ENCODE measurements at regions not wholly inside any gene's neighbourhood (a gene's known extent, or its start where the extent isn't known, plus 50 kb on each side); places are given as distances from the start of the nearest gene placed in this dataset.
"Not testable (repeated sequence)": the region's sequence is repeated elsewhere in the genome, so short reads cannot be mapped to it uniquely, and the experiment has no call there.

DNA sequence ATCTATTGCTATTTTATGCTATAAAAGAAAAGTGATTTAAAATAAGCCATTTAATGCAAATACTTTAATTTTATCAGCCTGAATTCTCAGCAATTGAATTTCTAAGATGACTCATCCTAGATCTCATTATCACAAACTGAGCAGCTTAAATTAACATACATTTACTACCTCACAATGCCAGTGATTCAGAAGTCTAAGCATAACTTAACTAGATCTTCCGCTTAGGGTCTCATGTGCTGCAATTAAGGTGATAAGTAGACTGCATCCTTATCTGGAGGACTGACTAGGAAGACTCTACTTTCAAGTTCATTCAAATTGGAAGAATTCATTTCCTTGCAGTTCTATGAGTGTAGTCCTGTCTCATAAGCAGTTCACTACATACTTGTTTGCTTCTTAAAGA is 286.6 kb downstream of the COL11A1 start:
- H3K4me1 Mint-ChIP-seq = no peaks in the 10 kb centered on the region
- H3K27me3 Mint-ChIP-seq = no peaks in the 10 kb centered on the region
- no peak overlapping the region for H3K4me3 Mint-ChIP-seq
- no peak overlapping the region for H3K27ac Mint-ChIP-seq
- H3K36me3 Mint-ChIP-seq = peaks cover 3% of the 10 kb centered on the region
- H3K9me3 Mint-ChIP-seq = peaks cover 0 to 6% (median 4%) of the 10 kb centered on the region in 3 donors

DNA sequence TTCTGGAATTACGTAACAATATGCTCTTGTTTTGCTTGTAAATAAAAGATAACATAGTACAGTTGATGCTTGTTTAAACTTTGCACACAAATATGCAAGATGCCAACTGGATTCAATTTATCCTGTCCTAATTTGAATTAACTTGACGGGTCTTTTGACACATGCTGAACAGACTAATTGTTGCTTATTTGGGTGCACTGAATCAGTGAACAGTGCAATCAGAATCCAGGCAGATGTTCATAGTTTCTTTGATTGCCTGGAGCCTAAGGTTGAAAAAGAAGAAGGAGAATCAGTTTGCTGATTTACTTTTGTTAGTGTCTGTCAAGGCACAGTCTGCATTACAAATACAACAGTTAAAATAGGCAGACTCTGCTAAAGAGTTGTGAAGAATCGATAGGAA is 307.9 kb downstream of the COL11A1 start:
- Mint-ChIP-seq H3K4me1 (no peaks in the 10 kb centered on the region), H3K27ac (no peak overlapping the region), H3K4me3 (no peak overlapping the region), H3K36me3 (no peaks in the 10 kb centered on the region), H3K27me3 (no peaks in the 10 kb centered on the region), H3K9me3 (peaks cover 0 to 3% (median 2%) of the 10 kb centered on the region in 3 donors)

DNA sequence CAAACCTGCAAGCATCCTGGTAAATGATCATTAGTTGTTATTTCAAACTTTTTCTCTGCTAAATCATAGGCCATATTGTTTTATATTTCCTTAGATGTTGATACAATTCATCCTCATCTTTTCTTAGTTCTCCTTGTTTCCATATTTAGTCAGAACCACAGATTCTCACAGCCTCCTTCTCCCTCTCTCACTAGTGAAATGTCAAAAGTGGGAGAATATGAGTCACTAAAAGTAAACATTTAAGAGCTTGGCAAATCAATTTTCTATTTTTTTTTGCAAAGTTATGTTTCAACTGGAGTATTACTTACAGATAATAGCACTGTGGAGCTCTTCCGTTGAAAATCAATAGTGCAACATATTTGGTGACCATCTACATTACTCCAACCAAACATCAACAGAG is 308.8 kb downstream of the COL11A1 start:
- Mint-ChIP-seq H3K36me3 (no peaks in the 10 kb centered on the region), H3K9me3 (no peaks in the 10 kb centered on the region), H3K27me3 (no peaks in the 10 kb centered on the region), H3K4me3 (no peak overlapping the region), H3K27ac (no peak overlapping the region), H3K4me1 (no peaks in the 10 kb centered on the region)

DNA sequence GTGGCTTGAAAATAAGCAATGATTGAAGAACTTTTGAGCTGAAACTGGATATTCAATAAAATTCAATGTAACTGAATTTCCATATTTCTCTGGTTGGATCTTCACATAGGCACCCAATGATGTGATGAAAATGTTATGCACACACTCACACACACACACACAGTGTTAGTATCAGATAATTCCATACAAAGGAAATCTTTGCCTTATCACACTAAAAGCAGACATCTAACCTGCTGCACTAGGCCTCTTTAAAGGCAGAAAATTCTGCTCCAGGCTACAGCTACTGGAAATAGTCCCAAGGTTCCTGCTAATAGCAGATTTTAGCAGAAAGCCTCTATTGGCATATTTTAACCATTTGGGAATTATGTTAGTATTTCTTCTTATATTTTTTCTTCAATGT is 309.6 kb downstream of the COL11A1 start:
- H3K4me3 Mint-ChIP-seq = no peak overlapping the region
- no peaks in the 10 kb centered on the region for H3K4me1 Mint-ChIP-seq
- H3K9me3 Mint-ChIP-seq = no peaks in the 10 kb centered on the region
- H3K36me3 Mint-ChIP-seq = no peaks in the 10 kb centered on the region
- no peak overlapping the region for H3K27ac Mint-ChIP-seq
- no peaks in the 10 kb centered on the region for H3K27me3 Mint-ChIP-seq

DNA sequence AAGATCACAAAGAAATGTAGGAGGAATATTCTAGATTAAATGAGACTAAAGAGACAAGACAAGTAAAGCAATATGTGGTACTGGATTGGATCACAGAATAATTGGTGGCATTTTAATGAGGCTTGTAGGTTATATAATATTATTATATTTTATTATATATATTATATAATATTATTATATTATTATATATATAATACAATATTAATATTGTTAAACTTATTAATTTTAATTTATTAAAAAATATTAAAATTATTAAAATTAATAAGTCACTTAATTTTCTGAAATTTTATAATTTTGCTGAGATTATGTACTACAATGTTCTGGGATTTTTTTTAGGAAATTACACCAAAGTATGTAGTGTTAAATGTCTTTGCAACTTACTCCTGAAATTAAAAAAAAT is 311.9 kb downstream of the COL11A1 start:
- no peaks in the 10 kb centered on the region for H3K36me3 Mint-ChIP-seq
- H3K4me3 Mint-ChIP-seq = no peak overlapping the region
- H3K27me3 Mint-ChIP-seq = no peaks in the 10 kb centered on the region
- H3K9me3 Mint-ChIP-seq = no peaks in the 10 kb centered on the region
- no peaks in the 10 kb centered on the region for H3K4me1 Mint-ChIP-seq
- no peak overlapping the region for H3K27ac Mint-ChIP-seq

DNA sequence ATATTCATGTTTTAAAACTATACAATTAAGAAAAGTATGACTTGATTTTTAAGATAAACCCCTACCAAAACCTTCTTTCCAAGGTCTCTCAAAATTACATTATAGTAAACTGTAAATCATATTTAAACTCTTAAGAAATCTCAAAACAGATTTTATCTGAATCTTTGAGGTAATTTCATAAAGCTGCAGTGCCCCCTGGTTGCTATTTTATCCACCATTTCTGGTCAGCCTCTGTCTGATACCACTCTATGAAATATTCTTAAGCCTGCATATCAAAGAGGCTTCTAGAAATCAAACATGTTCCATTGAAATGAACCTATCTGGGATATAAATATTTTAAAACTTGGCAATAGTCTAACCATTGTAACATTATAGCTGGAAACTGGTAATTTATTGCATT is 317.3 kb downstream of the COL11A1 start:
- Mint-ChIP-seq H3K4me3 (no peak overlapping the region), H3K27me3 (no peaks in the 10 kb centered on the region), H3K36me3 (no peaks in the 10 kb centered on the region), H3K27ac (no peak overlapping the region), H3K9me3 (no peaks in the 10 kb centered on the region), H3K4me1 (no peaks in the 10 kb centered on the region)

DNA sequence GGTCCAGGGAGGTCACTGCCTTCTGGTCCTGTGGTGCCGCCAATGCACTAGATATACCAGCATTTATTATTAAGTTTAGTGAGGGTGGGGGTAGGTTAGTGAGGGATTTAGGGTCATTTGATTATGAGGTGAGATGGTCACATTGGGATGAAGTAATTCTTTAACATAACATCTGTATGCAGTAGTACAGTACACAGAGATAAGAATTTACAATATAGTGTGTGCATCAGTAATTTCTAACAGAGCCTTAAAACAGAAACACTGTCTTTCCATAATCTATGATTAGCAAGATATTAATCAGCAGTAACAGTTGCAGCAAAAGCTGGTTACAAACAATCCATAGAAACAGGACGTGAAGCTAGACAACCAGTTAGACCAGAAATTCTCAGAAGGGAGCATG is 318.4 kb downstream of the COL11A1 start:
- not testable (repeated sequence) for H3K36me3 Mint-ChIP-seq, H3K4me3 Mint-ChIP-seq, H3K27me3 Mint-ChIP-seq, H3K9me3 Mint-ChIP-seq, H3K27ac Mint-ChIP-seq, H3K4me1 Mint-ChIP-seq

DNA sequence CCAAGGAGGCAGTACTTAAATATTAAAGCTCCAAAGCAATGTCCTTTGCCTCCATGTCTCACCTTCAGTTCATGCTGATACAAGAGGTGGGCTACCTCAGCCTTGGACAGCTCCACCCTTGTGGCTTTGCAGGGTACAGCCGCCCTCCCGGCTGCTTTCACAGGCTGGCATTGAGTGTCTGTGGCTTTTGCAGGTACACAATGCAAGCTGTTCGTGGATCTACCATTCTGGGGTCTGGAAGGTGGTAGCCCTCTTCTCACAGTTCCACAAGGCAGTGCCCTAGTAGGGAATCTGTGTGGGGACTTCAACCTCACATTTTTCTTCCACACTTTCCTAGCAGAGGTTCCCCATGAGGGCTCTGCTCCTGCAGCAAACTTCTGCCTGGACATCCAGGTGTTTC is 324.8 kb downstream of the COL11A1 start:
- H3K4me1 Mint-ChIP-seq = no peaks in the 10 kb centered on the region
- no peak overlapping the region for H3K4me3 Mint-ChIP-seq
- peaks cover 4 to 10% (median 5%) of the 10 kb centered on the region in 3 donors for H3K9me3 Mint-ChIP-seq
- H3K27me3 Mint-ChIP-seq = no peaks in the 10 kb centered on the region
- H3K36me3 Mint-ChIP-seq = no peaks in the 10 kb centered on the region
- peak overlapping the region in 1 of 3 donors; percentile 61 for H3K27ac Mint-ChIP-seq

DNA sequence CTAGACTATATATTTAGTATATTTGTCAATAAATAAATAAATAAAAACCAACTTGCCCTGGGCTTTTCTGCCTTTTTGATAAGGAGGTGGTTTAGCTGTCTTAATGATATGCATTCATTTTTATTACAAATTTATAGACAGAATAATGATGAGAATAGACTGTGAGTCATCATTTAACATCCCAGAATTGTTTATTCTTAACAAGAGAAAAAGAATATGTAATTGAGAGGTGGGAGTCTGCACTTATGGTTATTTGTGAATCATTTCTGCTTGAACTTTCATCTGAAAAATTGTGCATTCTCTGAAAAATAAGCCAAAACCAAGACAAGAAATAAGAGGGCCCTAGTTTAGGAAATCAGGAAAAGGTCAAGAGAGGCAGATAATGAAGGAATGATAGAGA is 326.2 kb downstream of the COL11A1 start:
- Mint-ChIP-seq H3K27ac (no peak overlapping the region), H3K4me1 (no peaks in the 10 kb centered on the region), H3K9me3 (peaks cover 4 to 10% (median 5%) of the 10 kb centered on the region in 3 donors), H3K27me3 (no peaks in the 10 kb centered on the region), H3K36me3 (no peaks in the 10 kb centered on the region), H3K4me3 (no peak overlapping the region)

DNA sequence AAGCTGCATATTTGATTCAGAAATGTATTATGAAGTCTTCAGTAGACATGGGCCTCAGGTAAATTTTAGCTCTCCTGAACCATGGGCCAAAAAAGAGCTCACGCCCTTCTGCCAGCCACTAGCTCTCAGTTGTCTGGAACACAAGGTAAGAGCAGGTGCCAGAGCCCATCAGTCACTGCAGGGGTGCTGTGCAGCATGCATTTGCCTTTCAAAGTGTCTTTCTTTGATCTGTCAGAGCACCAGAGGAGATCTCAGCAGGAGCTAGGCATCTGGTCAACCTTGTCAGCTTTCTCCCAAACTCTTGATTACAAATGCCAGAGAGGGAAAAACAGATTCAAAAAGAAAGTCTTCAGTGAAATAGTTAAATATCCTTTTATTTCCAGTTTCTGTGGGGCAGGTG is 332.3 kb downstream of the COL11A1 start:
- H3K9me3 Mint-ChIP-seq = peaks cover 0 to 1% (median under 1%) of the 10 kb centered on the region in 3 donors
- no peaks in the 10 kb centered on the region for H3K27me3 Mint-ChIP-seq
- no peak overlapping the region for H3K27ac Mint-ChIP-seq
- no peak overlapping the region for H3K4me3 Mint-ChIP-seq
- H3K4me1 Mint-ChIP-seq = no peaks in the 10 kb centered on the region
- H3K36me3 Mint-ChIP-seq = no peaks in the 10 kb centered on the region

DNA sequence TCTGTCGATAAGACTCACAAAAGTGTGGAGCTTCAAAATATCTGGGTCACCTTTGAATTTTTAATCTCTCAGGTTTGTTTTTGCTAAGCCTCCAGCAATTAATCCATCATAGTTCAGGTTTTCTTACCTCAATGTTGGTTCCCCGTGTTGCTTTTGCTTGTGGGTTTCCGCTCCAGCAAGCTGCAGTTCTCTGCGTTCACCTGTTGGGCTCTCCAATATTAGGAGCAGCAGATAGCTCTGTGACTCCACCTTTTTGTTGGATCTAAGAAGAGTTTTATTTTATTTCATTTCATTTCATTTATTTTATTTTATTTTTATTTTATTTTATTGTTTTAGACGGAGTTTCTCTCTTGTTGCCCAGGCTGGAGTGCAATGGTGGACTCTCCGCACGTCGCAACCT is 335.5 kb downstream of the COL11A1 start:
- Mint-ChIP-seq H3K27me3 (peaks cover 2% of the 10 kb centered on the region), H3K27ac (no peak overlapping the region), H3K4me3 (no peak overlapping the region), H3K9me3 (peaks cover 0 to 4% (median 0%) of the 10 kb centered on the region in 3 donors), H3K36me3 (no peaks in the 10 kb centered on the region), H3K4me1 (no peaks in the 10 kb centered on the region)

DNA sequence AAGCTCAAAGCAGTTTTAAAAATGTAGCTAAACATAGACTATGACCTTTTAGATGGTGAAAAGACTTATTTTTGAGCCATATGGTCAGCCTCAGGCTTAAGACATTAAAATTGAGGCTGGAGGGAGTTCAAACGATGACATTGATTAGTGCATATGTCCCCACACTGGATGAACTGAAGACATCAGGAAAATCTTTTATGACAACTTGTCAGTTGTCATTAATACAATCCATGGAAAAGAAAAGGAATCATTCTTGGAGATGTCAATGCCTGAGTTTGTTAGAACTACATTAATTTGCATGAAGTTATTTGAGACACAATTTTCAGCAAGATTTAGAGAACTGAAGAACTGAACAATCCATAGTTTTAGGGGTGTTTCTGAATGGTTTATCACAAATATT is 349.9 kb downstream of the COL11A1 start:
- no peak overlapping the region for H3K27ac Mint-ChIP-seq
- H3K4me1 Mint-ChIP-seq = no peaks in the 10 kb centered on the region
- H3K9me3 Mint-ChIP-seq = peaks cover 0 to 6% (median 4%) of the 10 kb centered on the region in 3 donors
- no peaks in the 10 kb centered on the region for H3K36me3 Mint-ChIP-seq
- H3K4me3 Mint-ChIP-seq = no peak overlapping the region
- H3K27me3 Mint-ChIP-seq = no peaks in the 10 kb centered on the region

DNA sequence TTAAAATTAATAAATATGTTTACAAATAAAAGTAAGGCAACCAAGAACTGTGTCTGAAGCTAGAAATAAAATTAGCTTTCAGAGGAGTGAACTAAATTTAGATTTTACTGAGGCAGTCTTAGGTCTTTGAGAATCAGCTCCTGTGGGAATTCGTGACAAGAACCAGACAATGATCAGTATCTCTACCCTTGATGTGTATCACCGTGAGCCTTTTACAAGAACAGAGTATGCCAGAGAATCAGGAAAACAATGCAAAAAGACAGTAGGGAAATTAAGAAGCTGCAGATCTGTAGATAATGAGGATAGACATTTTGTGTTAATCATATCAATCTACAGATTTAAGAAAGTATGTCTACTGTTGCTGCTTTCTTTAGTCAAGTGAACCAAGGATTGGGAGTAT is 351.0 kb downstream of the COL11A1 start:
- H3K4me1 Mint-ChIP-seq = no peaks in the 10 kb centered on the region
- H3K27ac Mint-ChIP-seq = no peak overlapping the region
- no peaks in the 10 kb centered on the region for H3K27me3 Mint-ChIP-seq
- H3K36me3 Mint-ChIP-seq = no peaks in the 10 kb centered on the region
- no peak overlapping the region for H3K4me3 Mint-ChIP-seq
- peaks cover 0 to 6% (median 4%) of the 10 kb centered on the region in 3 donors for H3K9me3 Mint-ChIP-seq

DNA sequence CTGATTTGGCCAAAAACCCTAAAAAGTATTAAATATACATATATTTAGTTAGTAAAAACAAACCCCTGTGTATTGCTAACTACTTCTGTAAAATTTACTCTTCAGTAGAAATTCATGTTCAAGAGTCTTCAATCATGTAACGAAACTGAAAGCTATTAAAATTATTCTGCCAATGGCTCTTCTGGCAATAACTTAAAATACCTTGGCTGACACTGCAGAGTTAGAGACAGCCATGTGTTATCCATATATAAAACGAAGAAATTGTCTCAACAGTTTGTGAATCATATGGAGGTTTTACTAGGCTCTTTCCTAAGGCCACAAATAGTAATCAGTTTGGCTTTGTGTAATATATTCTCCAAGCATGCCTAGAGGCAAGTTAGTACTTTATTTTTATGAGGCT is 357.2 kb downstream of the COL11A1 start:
- H3K4me3 Mint-ChIP-seq = no peak overlapping the region
- no peaks in the 10 kb centered on the region for H3K36me3 Mint-ChIP-seq
- peaks cover 0 to 6% (median 2%) of the 10 kb centered on the region in 3 donors for H3K9me3 Mint-ChIP-seq

DNA sequence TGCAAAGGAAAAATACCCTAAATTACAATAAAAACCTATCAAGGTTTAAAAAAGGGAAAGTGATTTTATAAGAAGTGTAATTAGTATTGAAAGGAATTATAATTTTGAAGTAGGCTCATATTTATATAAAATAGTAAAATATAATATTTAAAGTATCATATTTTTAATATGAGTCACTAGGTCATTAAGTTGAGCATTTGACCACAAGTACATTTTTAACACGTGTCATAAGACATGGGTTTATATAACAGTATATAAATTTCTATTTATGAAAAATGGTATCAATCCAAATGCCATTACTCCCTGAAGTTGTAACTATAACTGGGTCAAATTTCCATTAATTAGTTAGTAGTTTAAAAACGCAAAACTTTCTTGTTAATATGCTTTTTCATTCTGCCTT is 365.9 kb downstream of the COL11A1 start:
- Mint-ChIP-seq H3K9me3 (peaks cover 0 to 14% (median 0%) of the 10 kb centered on the region in 3 donors), H3K4me3 (no peak overlapping the region), H3K4me1 (no peaks in the 10 kb centered on the region)

More for the DNA sequence above, 357.2 kb downstream of the COL11A1 start:
- no peak overlapping the region for H3K27ac Mint-ChIP-seq
- H3K4me1 Mint-ChIP-seq = no peaks in the 10 kb centered on the region
- no peaks in the 10 kb centered on the region for H3K27me3 Mint-ChIP-seq

DNA sequence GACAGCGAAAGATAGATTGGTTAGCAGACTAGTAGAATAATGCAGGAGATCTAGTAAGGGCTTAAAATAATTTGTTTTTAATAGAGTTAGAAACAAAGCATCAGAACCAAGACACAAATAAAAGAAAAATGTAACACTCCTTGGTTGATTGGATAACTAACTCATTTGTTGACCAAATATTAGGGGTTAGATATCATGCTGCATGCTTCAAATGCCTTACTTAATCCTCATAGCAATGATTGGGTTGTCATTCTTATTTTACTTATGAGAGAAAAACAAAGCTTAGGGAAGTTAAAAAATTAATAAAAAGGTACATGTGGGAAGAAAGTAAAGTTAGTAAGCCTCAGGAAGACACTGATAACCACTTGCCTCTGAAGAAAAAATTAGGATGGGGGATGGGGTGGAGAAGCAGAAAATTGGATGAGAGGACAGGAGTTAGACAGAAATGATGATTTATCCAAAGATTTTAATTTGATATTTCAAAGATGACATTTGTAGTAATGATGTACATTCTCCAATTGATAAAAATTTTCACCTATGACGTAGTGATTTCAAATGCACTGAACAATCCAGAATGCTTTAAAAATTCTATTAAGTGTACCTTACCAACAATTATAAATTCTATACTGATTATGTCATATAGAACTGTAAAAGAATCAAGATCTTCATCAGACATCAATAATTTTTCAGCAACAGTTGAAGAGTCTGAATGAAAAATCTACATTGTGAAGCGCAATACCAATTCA is 374.7 kb downstream of the COL11A1 start:
- H3K27ac Mint-ChIP-seq = no peak overlapping the region

More for the DNA sequence above, 365.9 kb downstream of the COL11A1 start:
- no peaks in the 10 kb centered on the region for H3K36me3 Mint-ChIP-seq
- H3K27me3 Mint-ChIP-seq = no peaks in the 10 kb centered on the region
- no peak overlapping the region for H3K27ac Mint-ChIP-seq

More for the DNA sequence above, 374.7 kb downstream of the COL11A1 start:
- H3K4me1 Mint-ChIP-seq = no peaks in the 10 kb centered on the region
- no peaks in the 10 kb centered on the region for H3K36me3 Mint-ChIP-seq
- H3K9me3 Mint-ChIP-seq = peaks cover 0 to 7% (median 6%) of the 10 kb centered on the region in 3 donors
- H3K4me3 Mint-ChIP-seq = no peak overlapping the region
- H3K27me3 Mint-ChIP-seq = no peaks in the 10 kb centered on the region
